ENCODE measurements at regions not wholly inside any gene's neighbourhood (a gene's known extent, or its start where the extent isn't known, plus 50 kb on each side); places are given as distances from the start of the nearest gene placed in this dataset.

DNA sequence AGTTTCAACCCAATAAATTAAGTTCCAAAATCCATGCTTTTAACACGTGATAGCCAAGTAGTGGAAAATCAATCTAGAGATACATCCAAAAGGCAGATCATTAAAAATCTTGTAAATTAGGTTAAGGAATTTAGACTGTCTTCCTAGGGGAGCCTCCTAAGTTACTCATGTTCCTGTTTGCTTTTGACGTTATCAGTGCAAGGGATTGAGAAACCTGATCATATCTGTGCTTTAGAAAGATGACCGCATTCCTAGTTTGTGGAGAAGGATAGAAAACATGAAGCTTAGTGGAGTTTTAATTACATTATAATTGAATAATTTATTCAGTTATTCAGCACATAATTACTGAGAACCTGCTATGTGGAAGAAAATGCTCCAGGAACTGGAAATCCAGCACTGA is 251.0 kb upstream of the ARGLU1 start (continued):
- no peak for TF ChIP-seq CTCF (IDR thresholded peaks at IDR 0.05 in 2 of 3, conservative IDR thresholded peaks at IDR 0.05 in 1 of 3; ENCODE audit: borderline replicate concordance in 1 of 3, insufficient read depth in 1 of 3, low read depth in 2 of 3, low read length in 2 of 3)
- TF ChIP-seq POLR2A (IDR thresholded peaks at IDR 0.05; ENCODE audit: borderline replicate concordance, extremely low read depth, insufficient read depth, insufficient read length) = no peak
- TF ChIP-seq EZH2 (IDR thresholded peaks at IDR 0.05) = no peak
- no peak for TF ChIP-seq FOSL1 (IDR thresholded peaks at IDR 0.05; ENCODE audit: low read depth)
- no peak for TF ChIP-seq JUND (IDR thresholded peaks at IDR 0.05)
- no peak for TF ChIP-seq TCF7L2 (IDR thresholded peaks at IDR 0.05; ENCODE audit: borderline replicate concordance, extremely low read depth, insufficient read depth, insufficient read length)

DNA sequence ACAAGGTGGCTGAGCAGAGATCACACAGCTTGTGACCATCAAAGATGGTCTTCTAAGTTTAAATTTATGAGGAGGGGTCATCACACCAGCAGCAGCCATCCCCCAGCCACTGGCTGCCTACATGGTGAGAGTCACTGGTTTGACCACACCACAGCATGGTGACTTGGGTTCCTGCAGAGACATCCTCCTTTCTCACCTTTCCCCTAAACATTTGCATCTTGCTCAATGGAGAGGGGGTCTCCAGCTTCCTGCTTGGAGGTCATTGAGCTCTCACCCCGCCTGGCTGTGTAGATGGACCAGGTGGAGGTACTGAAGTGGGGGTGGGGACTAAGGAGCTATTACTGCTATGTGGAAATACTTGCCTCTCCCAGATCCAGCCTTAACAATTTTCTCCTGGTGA is 247.6 kb upstream of the ARGLU1 start:
- ChIA-PET POLR2A (no interaction called here), CTCF (no interaction called here), RAD21 (ENCODE audit: low non-redundant PET in 1 of 2, low total read pairs in 2 of 2, uncharacterized antibody in 2 of 2, unreplicated experiment in 2 of 2) (no interaction called here)
- TF ChIP-seq FOSL1 (IDR thresholded peaks at IDR 0.05; ENCODE audit: low read depth) (no peak), ZBTB33 (IDR thresholded peaks at IDR 0.05; ENCODE audit: extremely low read depth, insufficient replicate concordance, low read length) (no peak), SRF (IDR thresholded peaks at IDR 0.05; ENCODE audit: low read depth) (no peak)
- Histone ChIP-seq H3K9ac (ENCODE audit: low read length) (no peak overlapping the region), H3K4me1 (ENCODE audit: control insufficient read depth in 1 of 2, insufficient read depth in 2 of 2, low read length in 2 of 2) (no peaks in the 10 kb centered on the region), H3K9me2 (ENCODE audit: insufficient read depth) (no peaks in the 10 kb centered on the region), H3K36me3 (ENCODE audit: control insufficient read depth in 1 of 2, insufficient read depth in 2 of 2, low read length in 2 of 2) (no peaks in the 10 kb centered on the region), H2AFZ (ENCODE audit: low read depth, low read length, poor library complexity, severe bottlenecking) (no peak overlapping the region), H3K27ac (ENCODE audit: low read depth, low read length) (no peak overlapping the region), H4K20me1 (ENCODE audit: insufficient read depth) (no peaks in the 10 kb centered on the region), H3K4me2 (ENCODE audit: low read length) (no peak overlapping the region), H3K9me3 (ENCODE audit: control insufficient read depth in 1 of 2, insufficient read depth in 1 of 2, low read depth in 1 of 2, low read length in 2 of 2) (no peaks in the 10 kb centered on the region), H3K4me3 (replicated peaks in 1 of 2; ENCODE audit: low read depth in 1 of 2, low read length in 2 of 2) (no peak overlapping the region), H3K27me3 (ENCODE audit: insufficient read depth, low read length) (peaks cover 2% of the 10 kb centered on the region; the same call in 1 of the 2 replicates), H3K79me2 (ENCODE audit: insufficient read depth, low read length) (no peaks in the 10 kb centered on the region)
- no peak for ATAC-seq
- DNase-seq (ENCODE audit: low read depth, low spot score) = no peak
- intact Hi-C loops (cut with micrococcal nuclease) = no loop called here
- no TSS peak for BruUV-seq (replicated peaks)
